ENCODE measurements at regions not wholly inside any gene's neighbourhood (a gene's known extent, or its start where the extent isn't known, plus 50 kb on each side); places are given as distances from the start of the nearest gene placed in this dataset.

GRCh38 chr4:170307182-170307581, 217.4 kb upstream of the AADAT start:
- TF ChIP-seq CTCF (IDR thresholded peaks at IDR 0.05): no peak
- no peak for TF ChIP-seq POLR2A (IDR thresholded peaks at IDR 0.05)
- no peak for TF ChIP-seq EP300 (IDR thresholded peaks at IDR 0.05)
- no peak for TF ChIP-seq POLR2AphosphoS5 (IDR thresholded peaks at IDR 0.05)

Measured in gastroesophageal sphincter (tissue), 3 donors.